ENCODE measurements at regions not wholly inside any gene's neighbourhood (a gene's known extent, or its start where the extent isn't known, plus 50 kb on each side); places are given as distances from the start of the nearest gene placed in this dataset.
"Not testable (repeated sequence)": the region's sequence is repeated elsewhere in the genome, so short reads cannot be mapped to it uniquely, and the experiment has no call there.

DNA sequence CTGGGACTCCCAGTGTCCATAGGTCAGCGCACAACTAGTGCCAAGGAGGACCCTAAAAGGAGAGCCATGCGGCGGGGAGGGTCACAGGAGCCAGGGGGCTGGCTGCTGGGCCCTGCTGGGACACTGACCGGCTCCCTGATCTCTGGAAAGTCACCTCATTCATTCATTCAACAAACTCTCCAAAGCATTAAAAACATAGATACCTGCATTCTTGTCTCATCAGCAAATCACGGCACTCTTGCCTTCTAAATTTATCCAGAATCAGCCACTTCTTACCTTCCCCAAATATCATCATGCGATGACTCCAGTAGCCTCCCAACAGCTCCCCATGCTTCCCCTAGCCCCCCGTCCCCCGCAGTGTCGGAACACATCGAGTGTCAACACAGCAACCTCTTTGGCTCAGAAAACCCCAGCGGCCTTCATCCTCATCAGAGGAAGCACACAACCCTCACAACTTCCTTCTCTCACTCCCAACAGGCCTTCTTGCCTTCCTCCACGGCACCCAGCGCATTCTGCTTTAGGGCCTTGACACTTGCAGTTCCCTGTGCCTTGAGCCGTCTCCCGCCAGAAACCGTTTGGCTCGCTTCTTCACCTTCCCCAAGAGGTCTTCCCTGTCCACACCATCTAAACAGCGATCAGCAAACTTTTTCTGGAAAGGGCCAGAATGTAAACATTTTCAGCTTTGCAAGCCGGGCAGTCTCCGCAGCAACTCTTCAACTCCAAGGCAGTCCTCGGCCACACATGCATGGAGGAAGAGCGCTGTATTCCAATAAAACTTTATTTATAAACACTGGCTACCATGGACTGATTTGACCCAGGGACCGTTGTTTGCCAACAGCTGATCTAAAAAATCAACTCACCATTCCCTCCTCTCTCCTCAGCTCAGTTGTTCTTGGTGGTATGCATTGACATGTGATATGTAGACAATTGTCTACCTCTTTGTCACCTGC, 119.5 kb upstream of the TNRC6C start:
- H3K27ac ChIP-seq = no peak overlapping the region
- no peak for TF ChIP-seq ZFX (IDR thresholded peaks at IDR 0.05; ENCODE audit: borderline replicate concordance)
- TF ChIP-seq, protein P1, sequence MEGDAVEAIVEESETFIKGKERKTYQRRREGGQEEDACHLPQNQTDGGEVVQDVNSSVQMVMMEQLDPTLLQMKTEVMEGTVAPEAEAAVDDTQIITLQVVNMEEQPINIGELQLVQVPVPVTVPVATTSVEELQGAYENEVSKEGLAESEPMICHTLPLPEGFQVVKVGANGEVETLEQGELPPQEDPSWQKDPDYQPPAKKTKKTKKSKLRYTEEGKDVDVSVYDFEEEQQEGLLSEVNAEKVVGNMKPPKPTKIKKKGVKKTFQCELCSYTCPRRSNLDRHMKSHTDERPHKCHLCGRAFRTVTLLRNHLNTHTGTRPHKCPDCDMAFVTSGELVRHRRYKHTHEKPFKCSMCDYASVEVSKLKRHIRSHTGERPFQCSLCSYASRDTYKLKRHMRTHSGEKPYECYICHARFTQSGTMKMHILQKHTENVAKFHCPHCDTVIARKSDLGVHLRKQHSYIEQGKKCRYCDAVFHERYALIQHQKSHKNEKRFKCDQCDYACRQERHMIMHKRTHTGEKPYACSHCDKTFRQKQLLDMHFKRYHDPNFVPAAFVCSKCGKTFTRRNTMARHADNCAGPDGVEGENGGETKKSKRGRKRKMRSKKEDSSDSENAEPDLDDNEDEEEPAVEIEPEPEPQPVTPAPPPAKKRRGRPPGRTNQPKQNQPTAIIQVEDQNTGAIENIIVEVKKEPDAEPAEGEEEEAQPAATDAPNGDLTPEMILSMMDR (IDR thresholded peaks at IDR 0.05) = no peak

DNA sequence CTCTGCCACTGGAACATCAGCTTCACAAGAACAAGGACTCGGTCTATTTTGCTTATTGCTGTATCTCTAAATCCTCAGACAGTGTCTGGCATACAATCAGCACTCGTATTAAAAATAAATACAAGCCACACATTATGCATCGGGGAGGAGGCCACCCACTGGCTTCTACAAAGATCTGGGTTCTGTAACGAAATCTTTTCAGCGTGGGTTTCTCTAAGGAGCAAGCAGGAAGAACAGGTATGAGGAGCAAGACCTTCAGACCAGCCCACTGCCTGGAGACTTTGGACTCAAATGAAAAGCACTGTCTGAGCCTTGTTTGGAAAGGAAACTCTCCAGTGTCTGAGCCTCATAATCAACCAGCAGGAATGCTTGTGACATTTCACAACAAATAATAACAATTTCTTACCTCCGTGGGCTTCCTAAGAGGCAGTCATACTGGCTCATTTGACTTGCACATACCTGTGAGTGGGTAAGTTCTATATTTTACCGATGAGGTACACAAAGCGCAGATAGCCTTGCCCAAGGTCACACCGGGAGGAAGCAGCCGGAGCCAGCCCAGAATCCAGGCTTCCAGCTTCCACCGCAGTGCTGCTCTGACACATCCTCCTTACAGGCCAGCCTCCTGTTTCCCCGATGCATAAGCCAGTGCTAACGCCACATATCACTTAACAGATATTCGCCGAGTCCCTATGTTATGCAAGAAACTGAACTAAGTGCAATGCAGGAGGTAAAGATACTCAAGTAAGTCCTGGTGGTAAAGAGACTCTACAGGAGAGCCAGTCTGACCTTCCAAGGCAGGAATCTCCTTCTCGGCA, 118.6 kb upstream of the TNRC6C start:
- TF ChIP-seq, protein P1 (IDR thresholded peaks at IDR 0.05) = no peak
- TF ChIP-seq ZFX (IDR thresholded peaks at IDR 0.05; ENCODE audit: borderline replicate concordance) = no peak
- H3K27ac ChIP-seq = no peak overlapping the region

DNA sequence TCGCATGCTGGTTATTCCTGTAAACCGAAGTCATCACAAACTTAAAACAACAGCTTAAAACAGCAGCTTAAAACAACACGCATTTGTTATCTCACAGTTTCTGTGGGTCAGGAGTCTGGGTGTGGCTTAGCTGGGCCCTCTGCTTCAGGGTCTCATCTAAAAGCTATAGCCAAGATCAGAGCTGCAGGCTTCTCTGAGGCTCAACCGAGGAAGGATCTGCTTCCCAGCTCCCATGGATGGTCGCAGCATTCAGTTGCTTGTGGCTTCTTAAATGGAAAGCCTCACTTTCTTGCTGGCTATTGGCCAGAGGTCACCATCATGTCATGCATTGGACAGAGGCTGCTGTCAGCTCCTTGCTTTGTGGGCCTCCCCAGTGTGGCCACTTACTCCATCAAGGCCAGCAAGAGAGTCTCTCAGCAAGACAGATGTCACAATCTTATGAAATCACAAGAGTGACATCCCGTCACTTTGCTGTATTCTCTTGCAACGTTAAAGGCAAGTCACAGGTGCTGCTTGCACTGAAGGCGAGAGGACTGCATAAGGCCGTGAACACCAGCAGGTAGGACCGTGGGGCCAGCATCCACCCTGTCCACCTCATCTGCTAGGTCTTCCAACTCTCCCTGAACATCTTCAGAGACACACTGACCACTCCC, 117.9 kb upstream of the TNRC6C start:
- TF ChIP-seq, protein P1 (IDR thresholded peaks at IDR 0.05) = no peak
- no peak for TF ChIP-seq ZFX (IDR thresholded peaks at IDR 0.05; ENCODE audit: borderline replicate concordance)
- no peak overlapping the region for H3K27ac ChIP-seq

DNA sequence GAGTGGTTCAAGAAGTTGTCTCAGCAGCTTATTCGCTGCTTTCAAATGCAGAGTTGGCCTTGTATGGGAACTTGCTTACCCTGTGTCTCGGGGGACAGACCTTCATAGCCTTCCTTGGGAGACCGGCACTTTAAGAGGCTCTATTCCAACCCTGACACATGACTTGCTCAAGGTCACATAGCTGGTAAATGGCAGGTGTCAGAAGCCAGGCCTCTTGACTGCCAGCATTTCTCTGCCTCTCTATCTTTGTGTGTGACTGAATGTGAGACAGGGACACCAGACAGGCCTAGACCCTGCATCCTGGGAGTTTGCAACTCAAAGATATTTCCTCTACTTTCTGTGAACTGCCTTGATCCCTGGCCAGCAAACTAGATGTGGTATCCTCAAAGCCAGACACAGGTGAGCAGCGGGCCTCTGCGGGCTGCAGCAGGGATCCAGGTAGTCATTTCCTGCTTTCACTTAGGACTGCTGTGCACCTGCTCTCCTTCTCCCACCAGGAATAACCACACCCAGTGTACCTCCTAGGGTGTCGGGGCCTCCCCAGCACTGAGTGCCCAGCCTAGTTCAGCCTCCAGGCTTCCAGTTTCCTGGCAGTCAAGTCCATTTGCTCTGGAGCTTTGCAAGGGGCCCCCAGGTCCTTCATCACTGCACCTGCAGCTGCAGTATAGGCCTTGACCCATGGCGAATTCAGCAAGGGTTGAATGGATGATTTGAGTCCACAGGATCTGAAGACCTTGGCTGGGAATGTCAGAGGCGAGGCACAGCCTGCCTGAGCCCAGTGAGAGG, 116.6 kb upstream of the TNRC6C start:
- no peak overlapping the region for H3K27ac ChIP-seq
- no peak for TF ChIP-seq ZFX (IDR thresholded peaks at IDR 0.05; ENCODE audit: borderline replicate concordance)
- TF ChIP-seq, protein P1 (IDR thresholded peaks at IDR 0.05) = no peak

DNA sequence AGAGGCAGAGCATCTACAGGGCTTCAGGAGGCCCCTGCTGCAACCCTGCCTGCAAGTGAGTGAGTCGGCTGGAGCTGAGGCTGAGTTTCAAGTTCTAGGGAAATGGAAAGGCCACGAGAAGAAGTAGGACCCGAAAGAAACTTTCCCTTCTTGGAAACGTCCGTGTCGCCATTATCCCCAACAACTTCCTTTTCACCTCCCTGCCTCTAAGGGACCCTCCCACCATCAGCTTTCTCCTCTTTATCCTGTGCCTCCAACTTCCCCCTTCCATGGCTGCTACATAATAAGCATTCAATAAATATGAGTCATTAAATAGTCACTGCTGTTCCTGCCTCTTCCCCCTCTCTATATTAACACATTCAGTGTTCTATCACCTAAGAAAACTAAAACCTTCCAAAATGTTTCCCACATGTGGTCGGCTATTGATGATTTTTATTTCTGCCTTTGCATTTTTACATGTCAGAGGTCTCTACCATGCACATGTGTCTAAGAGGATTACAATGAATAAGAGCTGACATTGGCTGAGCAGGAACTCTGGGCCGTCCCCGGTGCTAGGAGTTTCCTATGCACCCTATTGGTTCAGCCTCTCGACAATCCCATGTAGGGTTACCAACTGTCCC, 115.9 kb upstream of the TNRC6C start:
- TF ChIP-seq, protein P1 (IDR thresholded peaks at IDR 0.05) = no peak
- H3K27ac ChIP-seq = no peak overlapping the region

DNA sequence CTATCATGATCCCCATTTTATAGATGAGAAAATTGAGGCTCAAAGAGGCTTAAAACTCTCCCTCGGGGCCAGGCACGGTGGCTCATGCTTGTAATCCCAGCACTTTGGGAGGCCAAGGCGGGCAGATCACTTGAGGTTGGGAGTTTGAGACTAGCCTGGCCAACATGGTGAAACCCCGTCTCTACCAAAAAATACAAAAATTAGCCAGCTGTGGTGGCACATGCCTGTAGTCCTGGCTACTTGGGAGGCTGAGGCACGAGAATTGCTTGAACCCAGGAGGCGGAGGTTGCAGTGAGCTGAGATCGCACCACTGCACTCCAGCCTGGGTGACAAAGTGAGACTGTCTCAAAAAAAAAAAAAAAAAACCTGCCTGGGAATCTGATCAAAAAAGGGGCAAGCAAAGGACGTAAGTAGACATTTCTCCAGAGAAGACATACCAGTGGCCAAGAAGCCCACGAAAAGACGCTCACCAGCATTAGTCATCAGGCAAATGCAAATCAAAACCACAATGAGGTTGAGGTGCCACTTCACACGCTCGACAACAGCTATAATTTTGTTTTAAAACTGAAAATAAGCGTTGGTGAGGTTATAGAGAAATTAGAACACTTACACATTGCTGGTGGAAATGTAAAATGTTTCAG, 115.1 kb upstream of the TNRC6C start:
- not testable (repeated sequence) for H3K27ac ChIP-seq

Measured in 22Rv1 (cell line).